Mesenchymal stem cell (in vitro differentiated cells and primary cell): ENCODE measurements at regions not wholly inside any gene's neighbourhood (a gene's known extent, or its start where the extent isn't known, plus 50 kb on each side); places are given as distances from the start of the nearest gene placed in this dataset.

ENCODE experiments used
- DNase-seq: peaks from one replicate; pipeline ENCODE4 v3.0.0-alpha.2; 2013
- H2AFZ ChIP-seq: one replicate; pipeline ENCODE4 v1.6.1; 2013; ENCODE audit warnings: low read depth, mild to moderate bottlenecking, control low read depth, inconsistent platforms, low read length, moderate library complexity
- H2AK5ac ChIP-seq: 2 replicates; pipeline ENCODE4 v1.6.1; 2013; ENCODE audit warnings: low read length, moderate library complexity, mild to moderate bottlenecking, inconsistent platforms; ENCODE audit not compliant: severe bottlenecking
- H2BK120ac ChIP-seq: one replicate; pipeline ENCODE4 v1.6.1; 2013; ENCODE audit warnings: low read depth, mild to moderate bottlenecking, inconsistent platforms, low read length, moderate library complexity
- H2BK12ac ChIP-seq, 2 experiments: one replicate each; pipeline ENCODE4 v1.6.1; 2013; ENCODE audit warnings: inconsistent platforms in 2 of 2, low read length in 2 of 2, mild to moderate bottlenecking in 2 of 2, moderate library complexity in 2 of 2, control low read depth in 1 of 2
- H2BK15ac ChIP-seq: one replicate; pipeline ENCODE4 v1.6.1; 2013; ENCODE audit warnings: mild to moderate bottlenecking, low read depth, inconsistent platforms; ENCODE audit not compliant: poor library complexity, severe bottlenecking
- H2BK5ac ChIP-seq: 2 replicates; pipeline ENCODE4 v1.6.1; 2013; ENCODE audit warnings: low read depth, mild to moderate bottlenecking, low read length, control low read depth, inconsistent platforms; ENCODE audit not compliant: poor library complexity, severe bottlenecking
- H3K14ac ChIP-seq, 2 experiments: one replicate each; pipeline ENCODE4 v1.6.1; 2013; ENCODE audit warnings: inconsistent platforms in 2 of 2, low read length in 2 of 2, control low read depth in 1 of 2, mild to moderate bottlenecking in 1 of 2, moderate library complexity in 1 of 2
- H3K18ac ChIP-seq, 2 experiments: one replicate each; pipeline ENCODE4 v1.6.1; 2013; ENCODE audit warnings: inconsistent platforms in 2 of 2, low read length in 2 of 2, control low read depth in 1 of 2, low read depth in 1 of 2, mild to moderate bottlenecking in 1 of 2
- H3K23ac ChIP-seq, 2 experiments: one replicate each; pipeline ENCODE4 v1.6.1; 2013; ENCODE audit warnings: inconsistent platforms in 2 of 2, low read length in 2 of 2, mild to moderate bottlenecking in 2 of 2, moderate library complexity in 2 of 2, control low read depth in 1 of 2
- H3K27ac ChIP-seq: 2 replicates; pipeline ENCODE4 v1.5.1; 2013; ENCODE audit warnings: mild to moderate bottlenecking, moderate library complexity, low read length, control low read depth, inconsistent platforms; ENCODE audit not compliant: poor library complexity, severe bottlenecking
- H3K27me3 ChIP-seq, 2 experiments: 2 replicates each; pipeline versions ENCODE4 v1.6.1 to v1.7.0; 2013; ENCODE audit warnings: low read length in 2 of 2, mild to moderate bottlenecking in 2 of 2, moderate library complexity in 2 of 2, control low read depth in 1 of 2, inconsistent platforms in 1 of 2; ENCODE audit not compliant: control insufficient read depth in 1 of 2, insufficient read depth in 1 of 2
- H3K36me3 ChIP-seq, 2 experiments: 2 replicates each; pipeline versions ENCODE4 v1.6.1 to v1.7.0; 2013; ENCODE audit warnings: low read length in 2 of 2, control low read depth in 1 of 2, inconsistent platforms in 1 of 2, low read depth in 1 of 2, mild to moderate bottlenecking in 1 of 2; ENCODE audit not compliant: insufficient read depth in 2 of 2, control insufficient read depth in 1 of 2
- H3K4ac ChIP-seq, 2 experiments: one replicate each; pipeline ENCODE4 v1.6.1; 2013; ENCODE audit warnings: inconsistent platforms in 2 of 2, low read length in 2 of 2, mild to moderate bottlenecking in 2 of 2, moderate library complexity in 2 of 2, control low read depth in 1 of 2, low read depth in 1 of 2
- H3K4me1 ChIP-seq: 2 replicates; pipeline ENCODE4 v1.6.1; 2013; ENCODE audit warnings: low read depth, low read length, control low read depth; ENCODE audit not compliant: control insufficient read depth, insufficient read depth
- H3K4me2 ChIP-seq: 2 replicates; pipeline ENCODE4 v1.6.1; 2013; ENCODE audit warnings: low read length, mild to moderate bottlenecking, inconsistent platforms; ENCODE audit not compliant: poor library complexity, severe bottlenecking
- H3K4me3 ChIP-seq, 2 experiments: 2 replicates each; pipeline versions ENCODE4 v1.5.1 to v1.7.0; 2013; ENCODE audit warnings: low read length in 2 of 2, mild to moderate bottlenecking in 2 of 2, control low read depth in 1 of 2, low read depth in 1 of 2; ENCODE audit not compliant: insufficient read depth in 1 of 2
- H3K79me1 ChIP-seq: replicated peaks from 2 replicates; pipeline ENCODE4 v1.6.1; 2013; ENCODE audit warnings: mild to moderate bottlenecking, control low read depth, low read length, inconsistent platforms; ENCODE audit not compliant: poor library complexity, severe bottlenecking
- H3K9ac ChIP-seq: 2 replicates; pipeline ENCODE4 v1.7.0; 2013; ENCODE audit warnings: mild to moderate bottlenecking, low read length, moderate library complexity
- H3K9me3 ChIP-seq: 2 replicates; pipeline ENCODE4 v1.7.0; 2013; ENCODE audit warnings: mild to moderate bottlenecking, low read length; ENCODE audit not compliant: control insufficient read depth
- H4K8ac ChIP-seq: one replicate; pipeline ENCODE4 v1.6.1; 2013; ENCODE audit warnings: inconsistent platforms, mild to moderate bottlenecking, low read length, moderate library complexity
- H4K91ac ChIP-seq: one replicate; pipeline ENCODE4 v1.6.1; 2013; ENCODE audit warnings: mild to moderate bottlenecking, low read length, inconsistent platforms
- WGBS: methylation state at CpG from one replicate; pipeline ENCODE4 v1.1.7; 2013; ENCODE audit warnings: mixed read lengths; 5-methylcytosine and 5-hydroxymethylcytosine counted together

DNA sequence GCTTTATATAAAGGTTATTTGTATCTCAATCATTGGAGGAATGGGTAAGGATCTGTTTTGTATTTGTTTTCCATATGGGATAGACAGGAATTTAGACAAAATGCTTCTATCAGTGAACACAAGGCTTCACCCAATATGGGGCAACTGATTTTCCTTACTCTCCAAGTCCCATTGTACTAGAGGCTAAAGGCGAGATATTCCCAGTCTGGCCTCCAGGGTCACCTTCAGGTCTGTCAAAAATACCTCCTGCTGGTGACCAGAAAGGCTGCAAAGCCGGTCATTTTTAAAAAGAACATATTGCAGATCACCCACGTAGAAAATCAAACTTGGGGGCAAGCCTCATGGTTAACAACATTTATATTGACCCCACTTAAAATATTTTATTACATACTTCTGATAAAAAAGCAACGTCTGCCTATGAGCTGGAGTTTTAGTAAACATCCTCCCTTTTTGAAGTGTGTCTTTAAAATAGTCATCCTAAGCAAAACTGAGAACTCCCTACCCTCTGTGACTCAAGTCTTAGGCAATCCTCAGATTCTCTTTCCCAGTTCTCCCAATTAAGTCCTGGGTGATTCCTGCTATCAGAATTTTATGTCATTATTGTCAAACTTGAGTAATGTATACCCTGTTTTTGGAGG lies 276.6 kb downstream of the MREG start:
- no peak overlapping the region for H2AK5ac ChIP-seq
- H3K27ac ChIP-seq = no peak overlapping the region
- no peak overlapping the region for H3K14ac ChIP-seq
- no peak overlapping the region for H4K8ac ChIP-seq
- no peak overlapping the region for H4K91ac ChIP-seq
- H3K79me1 ChIP-seq = no peaks in the 10 kb centered on the region
- no peak overlapping the region for H3K4me2 ChIP-seq
- H3K27me3 ChIP-seq = no peaks in the 10 kb centered on the region
- no peaks in the 10 kb centered on the region for H3K4me1 ChIP-seq
- no peak overlapping the region for H2BK5ac ChIP-seq
- DNase-seq = peak; percentile 76
- H3K9ac ChIP-seq = peak overlapping the region; percentile 57
- H3K18ac ChIP-seq = no peak overlapping the region
- no peak overlapping the region for H3K4ac ChIP-seq
- no peaks in the 10 kb centered on the region for H3K36me3 ChIP-seq
- no peak overlapping the region for H2BK15ac ChIP-seq
- no peak overlapping the region for H3K23ac ChIP-seq
- H2BK120ac ChIP-seq = no peak overlapping the region
- H2AFZ ChIP-seq = no peak overlapping the region
- 17% methylated on average over 4 of the region's 4 CpGs for WGBS
- H3K9me3 ChIP-seq = peaks cover 10% of the 10 kb centered on the region
- H2BK12ac ChIP-seq = no peak overlapping the region
- no peak overlapping the region for H3K4me3 ChIP-seq

DNA sequence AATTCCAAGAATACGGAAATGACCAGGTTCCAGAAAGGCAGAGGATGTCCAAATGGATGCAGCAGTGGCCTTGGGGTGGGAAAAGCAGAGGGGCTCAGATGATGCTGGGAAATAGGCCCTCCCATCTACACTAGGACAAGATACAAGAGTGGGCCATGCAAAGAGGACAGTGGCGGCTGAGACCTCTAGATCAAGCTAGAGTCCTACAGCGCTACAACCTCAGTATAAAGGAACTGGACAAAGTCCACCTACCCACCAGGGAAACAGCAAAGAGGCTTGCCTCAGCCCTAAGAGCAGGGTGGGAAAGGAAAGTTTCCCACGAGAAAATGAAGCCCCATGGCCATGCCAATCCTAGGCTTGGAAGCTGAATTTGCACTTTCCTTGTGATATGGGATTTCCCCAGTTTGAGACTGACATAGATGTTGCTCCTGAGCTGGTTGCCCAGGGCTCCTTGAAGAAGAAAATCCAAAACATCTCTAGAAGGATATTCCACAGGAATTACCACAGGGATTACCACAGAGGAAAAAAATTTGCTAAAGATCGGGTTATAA lies 282.2 kb downstream of the MREG start:
- peak overlapping the region in 1 of 2 experiments; percentile 35 for H3K23ac ChIP-seq
- H2BK5ac ChIP-seq = no peak overlapping the region
- no peaks in the 10 kb centered on the region for H3K36me3 ChIP-seq
- no peak overlapping the region for H3K9ac ChIP-seq
- H3K4me1 ChIP-seq = peaks cover 3% of the 10 kb centered on the region
- H2AFZ ChIP-seq = no peak overlapping the region
- H4K8ac ChIP-seq = no peak overlapping the region
- DNase-seq = no peak
- peak overlapping the region in 1 of 2 experiments; percentile 24 for H3K18ac ChIP-seq
- peak overlapping the region in 1 of 2 experiments; percentile 41 for H3K4ac ChIP-seq
- H2BK120ac ChIP-seq = no peak overlapping the region
- no peak overlapping the region for H3K4me3 ChIP-seq
- peaks cover 10% of the 10 kb centered on the region for H3K9me3 ChIP-seq
- H2BK15ac ChIP-seq = no peak overlapping the region
- peak overlapping the region; percentile 99 for H2AK5ac ChIP-seq
- no peak overlapping the region for H4K91ac ChIP-seq
- no peak overlapping the region for H3K4me2 ChIP-seq
- H3K14ac ChIP-seq = peak overlapping the region in 1 of 2 experiments; percentile 32
- H3K27me3 ChIP-seq = no peaks in the 10 kb centered on the region
- peak overlapping the region in 1 of 2 experiments; percentile 18 for H2BK12ac ChIP-seq
- no peak overlapping the region for H3K27ac ChIP-seq
- H3K79me1 ChIP-seq = no peaks in the 10 kb centered on the region
- 95% methylated on average over 2 of the region's 5 CpGs for WGBS

DNA sequence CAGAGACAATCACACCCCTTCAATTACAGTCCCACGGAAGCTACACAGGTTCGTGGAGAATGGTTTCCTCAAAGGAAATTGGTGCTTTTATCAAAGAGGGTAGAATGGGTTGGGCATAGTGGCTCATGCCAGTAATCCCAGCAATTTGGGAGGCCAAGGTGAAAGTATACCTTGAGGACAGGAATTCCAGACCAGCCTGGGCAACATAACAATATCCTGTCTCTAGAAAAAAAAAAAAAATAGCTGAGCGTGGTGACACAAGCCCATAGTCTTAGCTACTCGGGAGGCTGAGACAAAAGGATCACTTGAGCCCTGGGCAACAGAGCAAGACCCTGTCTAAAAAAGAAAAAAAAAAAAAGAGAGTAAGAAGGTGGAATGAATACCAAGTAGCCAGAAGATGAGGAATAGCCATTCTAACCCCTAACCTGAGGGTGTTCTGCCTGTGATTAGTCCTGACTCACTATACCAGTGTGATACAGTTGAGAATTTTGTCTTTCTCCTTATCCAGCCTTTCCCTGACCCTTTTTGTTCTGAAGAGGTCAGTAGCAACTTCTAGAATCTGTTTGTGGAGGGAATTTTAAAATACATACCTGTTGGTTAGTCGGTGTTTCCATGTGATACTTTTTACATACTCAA lies 283.2 kb downstream of the MREG start:
- Histone ChIP-seq H2AFZ (no peak overlapping the region), H2BK5ac (no peak overlapping the region), H2BK12ac (peak overlapping the region in 1 of 2 experiments; percentile 18), H3K4me3 (no peak overlapping the region), H3K4ac (no peak overlapping the region), H2AK5ac (peak overlapping the region; percentile 94), H3K18ac (peak overlapping the region in 1 of 2 experiments; percentile 70), H2BK15ac (no peak overlapping the region), H3K14ac (no peak overlapping the region), H3K36me3 (no peaks in the 10 kb centered on the region), H3K79me1 (no peaks in the 10 kb centered on the region), H3K4me2 (no peak overlapping the region), H2BK120ac (no peak overlapping the region), H3K27me3 (no peaks in the 10 kb centered on the region), H3K4me1 (peaks cover 3% of the 10 kb centered on the region), H3K9ac (peak overlapping the region; percentile 29), H3K27ac (no peak overlapping the region), H3K9me3 (peaks cover 10% of the 10 kb centered on the region), H4K8ac (no peak overlapping the region), H4K91ac (no peak overlapping the region), H3K23ac (no peak overlapping the region)
- DNase-seq = no peak
- WGBS = 97% methylated on average over 2 of the region's 5 CpGs

DNA sequence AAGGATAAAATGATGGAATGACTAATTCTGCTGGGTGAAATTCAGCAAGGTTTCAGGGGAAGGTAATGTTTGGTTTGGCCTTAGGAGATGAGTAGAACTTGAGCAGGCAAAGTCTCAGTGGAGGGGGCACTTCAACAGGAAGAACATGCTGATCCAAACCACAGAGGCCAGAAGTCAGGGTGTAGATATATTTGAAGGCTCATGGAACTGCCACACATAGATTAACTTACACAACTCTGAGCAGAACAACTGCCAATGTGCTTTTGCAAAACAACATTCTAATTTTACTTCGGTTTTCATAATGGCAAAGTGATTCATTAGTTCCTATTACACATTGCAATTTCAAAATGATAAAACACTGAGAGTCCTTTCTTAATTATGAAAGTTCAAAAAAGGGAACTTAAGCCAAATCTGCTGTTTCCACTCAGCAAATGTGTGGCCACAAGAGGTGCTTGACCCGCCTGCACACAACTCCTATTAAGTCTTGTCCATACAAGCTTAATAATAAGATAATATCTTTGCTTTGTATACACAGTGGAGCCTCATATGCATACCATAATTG lies 284.8 kb downstream of the MREG start:
- peak overlapping the region; percentile 82 for H3K9ac ChIP-seq
- H3K4me3 ChIP-seq = no peak overlapping the region
- WGBS = 13% methylated on average over 2 of the region's 2 CpGs
- no peaks in the 10 kb centered on the region for H3K79me1 ChIP-seq
- no peaks in the 10 kb centered on the region for H3K27me3 ChIP-seq
- no peak overlapping the region for H2BK5ac ChIP-seq
- no peak overlapping the region for H3K18ac ChIP-seq
- peak overlapping the region; percentile 28 for H3K4me2 ChIP-seq
- no peak overlapping the region for H2BK15ac ChIP-seq
- peak; percentile 83 for DNase-seq
- H3K36me3 ChIP-seq = no peaks in the 10 kb centered on the region
- H4K8ac ChIP-seq = no peak overlapping the region
- peak overlapping the region; percentile 77 for H3K27ac ChIP-seq
- H2BK12ac ChIP-seq = no peak overlapping the region
- H3K9me3 ChIP-seq = peaks cover 10% of the 10 kb centered on the region
- no peak overlapping the region for H3K23ac ChIP-seq
- H2AK5ac ChIP-seq = peak overlapping the region; percentile 63
- no peak overlapping the region for H2BK120ac ChIP-seq
- H3K14ac ChIP-seq = no peak overlapping the region
- H3K4ac ChIP-seq = peak overlapping the region in 1 of 2 experiments; percentile 73
- peaks cover 6% of the 10 kb centered on the region for H3K4me1 ChIP-seq
- no peak overlapping the region for H4K91ac ChIP-seq
- no peak overlapping the region for H2AFZ ChIP-seq
